ENCODE measurements at regions not wholly inside any gene's neighbourhood (a gene's known extent, or its start where the extent isn't known, plus 50 kb on each side); places are given as distances from the start of the nearest gene placed in this dataset.
"Not testable (repeated sequence)": the region's sequence is repeated elsewhere in the genome, so short reads cannot be mapped to it uniquely, and the experiment has no call there.

DNA sequence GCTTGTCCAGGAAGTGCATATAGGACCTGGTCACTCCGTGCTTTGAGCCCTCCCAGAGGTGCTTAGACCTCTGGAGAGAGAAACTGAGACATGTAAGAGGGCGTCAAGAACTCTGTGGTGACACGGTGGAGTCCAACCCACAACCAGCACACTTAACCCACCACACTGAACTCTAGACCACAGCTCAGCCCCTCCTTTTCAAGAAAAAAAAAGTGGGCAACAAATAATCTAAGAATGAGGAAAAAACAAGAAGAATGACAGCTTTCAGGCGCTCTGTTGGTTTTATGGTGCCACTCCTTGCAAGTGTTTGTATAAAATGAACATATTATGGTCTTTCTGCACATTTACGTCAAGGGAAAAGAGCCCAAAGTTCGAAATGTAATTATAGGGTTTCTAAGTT, 50.2 kb upstream of the SNAPC3 start:
- TF ChIP-seq, protein P1, sequence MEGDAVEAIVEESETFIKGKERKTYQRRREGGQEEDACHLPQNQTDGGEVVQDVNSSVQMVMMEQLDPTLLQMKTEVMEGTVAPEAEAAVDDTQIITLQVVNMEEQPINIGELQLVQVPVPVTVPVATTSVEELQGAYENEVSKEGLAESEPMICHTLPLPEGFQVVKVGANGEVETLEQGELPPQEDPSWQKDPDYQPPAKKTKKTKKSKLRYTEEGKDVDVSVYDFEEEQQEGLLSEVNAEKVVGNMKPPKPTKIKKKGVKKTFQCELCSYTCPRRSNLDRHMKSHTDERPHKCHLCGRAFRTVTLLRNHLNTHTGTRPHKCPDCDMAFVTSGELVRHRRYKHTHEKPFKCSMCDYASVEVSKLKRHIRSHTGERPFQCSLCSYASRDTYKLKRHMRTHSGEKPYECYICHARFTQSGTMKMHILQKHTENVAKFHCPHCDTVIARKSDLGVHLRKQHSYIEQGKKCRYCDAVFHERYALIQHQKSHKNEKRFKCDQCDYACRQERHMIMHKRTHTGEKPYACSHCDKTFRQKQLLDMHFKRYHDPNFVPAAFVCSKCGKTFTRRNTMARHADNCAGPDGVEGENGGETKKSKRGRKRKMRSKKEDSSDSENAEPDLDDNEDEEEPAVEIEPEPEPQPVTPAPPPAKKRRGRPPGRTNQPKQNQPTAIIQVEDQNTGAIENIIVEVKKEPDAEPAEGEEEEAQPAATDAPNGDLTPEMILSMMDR (IDR thresholded peaks at IDR 0.05; ENCODE audit: low read depth, low read length): no peak
- H3K9me3 ChIP-seq (ENCODE audit: control insufficient read depth, insufficient read depth, low read length): peaks cover 4% of the 10 kb centered on the region
- peak overlapping the region; percentile 65 for H3K27ac ChIP-seq (ENCODE audit: low read depth, low read length)
- H3K4me3 ChIP-seq (ENCODE audit: low read depth, low read length): no peak overlapping the region
- DNase-seq (ENCODE audit: low read depth, low spot score): no peak
- no peaks in the 10 kb centered on the region for H3K27me3 ChIP-seq (ENCODE audit: control insufficient read depth, insufficient read depth, low read length)
- ChIA-PET CTCF (interaction anchor here (0.6 kb wide), 1 partner anchor 146 kb away, joined by 4 read pairs; no protein-coding TSS in a partner anchor), POLR2A (interaction anchor here (1.9 kb wide), 1 partner anchor 65 kb away, joined by 5 read pairs; the partner anchor contains the start of gene TTC39B)

DNA sequence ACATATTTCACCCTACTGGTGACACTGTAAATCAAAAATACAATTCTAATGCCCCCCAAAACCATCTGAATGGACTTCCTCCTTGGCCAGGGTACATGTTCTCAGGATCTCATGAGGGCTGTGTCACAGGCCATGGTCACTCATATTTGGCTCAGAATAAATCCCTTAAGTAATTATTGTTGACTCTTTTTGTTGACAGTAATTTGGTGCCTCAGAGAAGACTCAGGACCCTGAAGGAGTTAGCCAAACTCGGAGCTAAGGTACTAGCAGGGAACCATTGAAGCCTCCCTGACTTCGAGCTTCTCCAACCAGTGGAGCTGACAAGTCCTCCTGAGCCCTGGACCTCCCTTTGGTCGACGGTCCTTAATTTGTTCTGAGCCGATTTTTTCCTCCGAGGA, 51.2 kb upstream of the SNAPC3 start:
- no peak for DNase-seq (ENCODE audit: low read depth, low spot score)
- ChIA-PET POLR2A (no interaction called here), CTCF (no interaction called here)
- Histone ChIP-seq H3K27ac (ENCODE audit: low read depth, low read length) (no peak overlapping the region), H3K27me3 (ENCODE audit: control insufficient read depth, insufficient read depth, low read length) (no peaks in the 10 kb centered on the region), H3K4me3 (ENCODE audit: low read depth, low read length) (no peak overlapping the region), H3K9me3 (ENCODE audit: control insufficient read depth, insufficient read depth, low read length) (peaks cover 4% of the 10 kb centered on the region)
- TF ChIP-seq, protein P1 (IDR thresholded peaks at IDR 0.05; ENCODE audit: low read depth, low read length): no peak

DNA sequence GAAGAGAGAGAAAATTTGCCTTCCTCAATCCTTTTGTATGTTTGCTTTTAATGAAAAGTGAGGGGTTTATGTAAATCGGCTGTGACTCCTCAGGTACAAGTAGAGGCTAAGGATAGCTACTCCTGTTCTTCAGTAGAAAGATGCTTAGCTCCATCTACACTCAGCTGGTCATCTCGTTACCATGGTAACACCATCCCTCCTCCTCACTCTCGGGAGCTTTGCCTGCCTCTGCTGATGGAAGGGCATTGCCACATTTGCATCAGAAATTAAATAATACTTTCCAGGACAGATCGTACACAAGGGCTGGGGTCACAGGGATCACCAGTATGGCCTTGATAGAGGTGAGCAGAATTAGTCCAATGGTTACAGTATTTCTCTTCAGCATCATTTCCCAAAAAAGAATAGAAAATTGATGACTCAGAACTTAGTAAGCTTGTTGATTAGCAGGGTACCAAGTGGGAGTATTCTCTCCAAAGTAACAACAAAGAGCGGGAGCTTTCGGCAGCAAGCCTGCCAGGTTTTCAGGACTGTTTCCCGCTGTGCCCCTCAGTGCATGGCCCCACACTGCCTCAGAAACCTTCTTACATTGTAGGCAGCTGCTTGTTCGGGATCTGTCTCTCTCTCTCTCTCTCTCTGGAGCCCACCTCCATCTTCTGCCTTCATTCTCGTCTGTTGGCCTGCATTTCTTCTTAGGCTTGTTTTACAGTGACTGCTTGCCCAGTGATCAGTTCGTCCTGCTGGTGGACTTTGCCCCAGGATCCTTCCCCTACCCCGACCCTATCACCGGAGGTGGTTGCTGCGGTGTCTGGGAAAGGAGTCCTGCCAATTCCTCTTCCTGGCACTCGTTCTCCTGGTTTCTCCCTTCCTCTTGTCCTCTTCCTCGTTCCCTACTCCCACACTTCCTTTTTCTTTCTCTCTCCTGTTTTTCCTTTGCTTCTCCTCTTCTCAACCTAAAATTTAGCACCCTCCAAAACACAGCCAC, 51.9 kb upstream of the SNAPC3 start:
- Histone ChIP-seq H3K27ac (ENCODE audit: low read depth, low read length) (no peak overlapping the region), H3K4me3 (ENCODE audit: low read depth, low read length) (no peak overlapping the region), H3K9me3 (ENCODE audit: control insufficient read depth, insufficient read depth, low read length) (peaks cover 4% of the 10 kb centered on the region), H3K27me3 (ENCODE audit: control insufficient read depth, insufficient read depth, low read length) (no peaks in the 10 kb centered on the region)
- ChIA-PET POLR2A (interaction anchor here (0.6 kb wide), 1 partner anchor 131 kb away, joined by 3 read pairs; no protein-coding TSS in a partner anchor), CTCF (interaction anchor here (0.5 to 1.5 kb wide), 2 partner anchors 61 to 83 kb away, joined by 3 to 6 read pairs; no protein-coding TSS in a partner anchor)
- no peak for DNase-seq (ENCODE audit: low read depth, low spot score)
- TF ChIP-seq, protein P1 (IDR thresholded peaks at IDR 0.05; ENCODE audit: low read depth, low read length): no peak

DNA sequence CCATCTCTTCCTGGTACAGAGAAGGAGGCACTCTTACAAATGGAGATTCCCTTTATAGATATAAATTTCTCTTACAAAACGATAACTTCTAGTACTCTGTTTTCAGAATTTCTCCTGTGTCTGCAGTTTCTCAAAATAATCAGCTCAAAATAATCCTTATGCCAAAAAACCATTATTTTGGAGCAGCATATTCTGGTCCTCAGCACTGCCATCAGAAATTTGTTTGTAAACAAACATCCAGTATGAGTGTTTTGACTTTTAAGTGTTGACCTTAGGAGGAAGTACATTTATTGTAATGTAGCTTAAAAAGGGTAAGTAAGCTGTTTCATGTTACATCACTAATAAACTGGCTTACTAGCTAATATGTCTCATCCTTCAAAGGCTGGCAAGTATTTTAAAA, 52.8 kb upstream of the SNAPC3 start:
- TF ChIP-seq, protein P1 (IDR thresholded peaks at IDR 0.05; ENCODE audit: low read depth, low read length): no peak
- ChIA-PET CTCF (interaction anchor here (0.6 to 1.5 kb wide), 2 partner anchors 60 to 243 kb away, joined by 3 to 4 read pairs; no protein-coding TSS in a partner anchor), POLR2A (interaction anchor here (0.6 kb wide), 1 partner anchor 132 kb away, joined by 3 read pairs; no protein-coding TSS in a partner anchor)
- no peaks in the 10 kb centered on the region for H3K27me3 ChIP-seq (ENCODE audit: control insufficient read depth, insufficient read depth, low read length)
- DNase-seq (ENCODE audit: low read depth, low spot score): no peak
- no peak overlapping the region for H3K4me3 ChIP-seq (ENCODE audit: low read depth, low read length)
- H3K27ac ChIP-seq (ENCODE audit: low read depth, low read length): no peak overlapping the region
- peaks cover 4% of the 10 kb centered on the region for H3K9me3 ChIP-seq (ENCODE audit: control insufficient read depth, insufficient read depth, low read length)

DNA sequence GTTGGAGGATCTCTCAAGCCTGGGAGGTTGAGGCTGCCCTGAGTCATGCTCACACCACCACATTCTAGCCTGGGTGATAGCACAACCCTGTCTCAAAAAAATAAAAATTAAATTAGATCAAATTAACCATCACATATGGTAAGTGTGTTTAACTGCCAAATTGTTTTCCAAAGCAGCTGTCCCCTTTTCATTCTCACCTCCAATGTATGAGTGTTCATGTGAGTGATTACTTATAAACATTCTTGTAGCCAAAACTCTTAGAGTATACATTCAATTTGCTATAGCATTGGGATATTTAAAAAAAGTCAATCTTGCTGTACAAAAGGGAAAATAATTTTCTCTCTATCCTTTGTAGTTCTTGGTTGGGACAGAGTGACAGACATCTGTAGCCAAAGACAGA, 53.4 kb upstream of the SNAPC3 start:
- CTCF ChIA-PET: interaction anchor here (1.5 kb wide), 1 partner anchor 59 kb away, joined by 3 read pairs; no protein-coding TSS in a partner anchor
- H3K27me3 ChIP-seq (ENCODE audit: control insufficient read depth, insufficient read depth, low read length): no peaks in the 10 kb centered on the region
- no peak for DNase-seq (ENCODE audit: low read depth, low spot score)
- no peak overlapping the region for H3K27ac ChIP-seq (ENCODE audit: low read depth, low read length)
- TF ChIP-seq, protein P1 (IDR thresholded peaks at IDR 0.05; ENCODE audit: low read depth, low read length): no peak
- H3K9me3 ChIP-seq (ENCODE audit: control insufficient read depth, insufficient read depth, low read length): no peaks in the 10 kb centered on the region; the same call in 1 of the 2 replicates
- POLR2A ChIA-PET: interaction anchor here (0.9 kb wide), 1 partner anchor 63 kb away, joined by 3 read pairs; the partner anchor contains the start of gene TTC39B
- H3K4me3 ChIP-seq (ENCODE audit: low read depth, low read length): no peak overlapping the region

DNA sequence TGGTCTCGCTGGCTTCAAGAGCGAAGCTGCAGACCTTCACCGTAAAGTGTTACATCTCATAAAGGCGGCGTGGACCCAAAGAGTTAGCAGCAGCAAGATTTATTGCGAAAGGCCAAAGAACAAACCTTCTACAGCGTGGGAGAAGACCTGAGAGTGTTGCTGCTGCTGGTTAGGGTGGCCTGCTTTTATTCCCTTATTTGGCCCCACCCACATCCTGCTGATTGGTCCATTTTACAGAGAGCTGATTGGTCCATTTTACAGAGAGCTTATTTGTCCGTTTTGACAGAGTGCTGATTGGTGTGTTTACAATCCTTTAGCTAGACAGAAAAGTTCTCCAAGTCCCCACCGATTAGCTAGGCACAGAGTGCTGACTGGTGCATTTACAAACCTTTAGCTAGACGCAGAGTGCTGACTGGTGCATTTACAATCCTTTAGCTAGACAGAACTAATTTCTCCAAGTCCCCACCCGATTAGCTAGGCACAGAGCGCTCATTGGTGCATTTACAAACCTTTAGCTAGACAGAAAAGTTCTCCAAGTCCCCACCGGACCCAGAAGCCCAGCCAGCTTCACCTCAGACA, 57.6 kb upstream of the SNAPC3 start:
- POLR2A ChIA-PET; H3K27ac ChIP-seq (ENCODE audit: low read depth, low read length); H3K9me3 ChIP-seq (ENCODE audit: control insufficient read depth, insufficient read depth, low read length); DNase-seq (ENCODE audit: low read depth, low spot score); H3K27me3 ChIP-seq (ENCODE audit: control insufficient read depth, insufficient read depth, low read length); H3K4me3 ChIP-seq (ENCODE audit: low read depth, low read length); CTCF ChIA-PET: not testable (repeated sequence)
